ENCODE measurements at regions not wholly inside any gene's neighbourhood (a gene's known extent, or its start where the extent isn't known, plus 50 kb on each side); places are given as distances from the start of the nearest gene placed in this dataset.
"Not testable (repeated sequence)": the region's sequence is repeated elsewhere in the genome, so short reads cannot be mapped to it uniquely, and the experiment has no call there.

DNA sequence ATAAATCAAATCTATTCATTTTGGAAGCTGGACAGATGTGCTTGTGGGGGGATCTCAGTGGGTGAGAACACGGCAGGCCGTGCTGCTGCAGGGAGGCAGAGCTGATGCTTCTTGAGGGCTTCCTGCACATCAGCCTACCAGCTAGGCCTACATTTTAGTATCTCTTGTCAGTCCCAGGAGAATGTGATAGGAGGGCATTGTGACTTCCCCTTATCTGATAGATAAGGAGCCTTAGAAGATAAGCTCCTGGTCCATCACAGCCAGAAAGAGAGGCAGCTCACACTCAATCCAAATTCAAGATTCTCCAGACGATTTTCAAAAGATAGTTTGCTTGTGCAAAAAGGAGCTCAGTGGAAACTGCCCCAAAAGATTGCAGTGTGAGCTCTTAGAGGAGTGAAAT, 89.0 kb downstream of the SHANK2 start:
- Histone ChIP-seq H3K9me3 (no peaks in the 10 kb centered on the region), H3K36me3 (ENCODE audit: insufficient read depth in 1 of 2, low read depth in 1 of 2) (no peaks in the 10 kb centered on the region), H3K4me3 (no peak overlapping the region), H3K27ac (no peak overlapping the region), H3K4me1 (no peaks in the 10 kb centered on the region), H3K27me3 (ENCODE audit: insufficient read depth in 3 of 3, low read length in 2 of 3) (no peaks in the 10 kb centered on the region)
- WGBS, 3 donors, result 56 to 79% (median 77%) methylated on average over 3 of the region's 3 CpGs
- TF ChIP-seq, protein P1, sequence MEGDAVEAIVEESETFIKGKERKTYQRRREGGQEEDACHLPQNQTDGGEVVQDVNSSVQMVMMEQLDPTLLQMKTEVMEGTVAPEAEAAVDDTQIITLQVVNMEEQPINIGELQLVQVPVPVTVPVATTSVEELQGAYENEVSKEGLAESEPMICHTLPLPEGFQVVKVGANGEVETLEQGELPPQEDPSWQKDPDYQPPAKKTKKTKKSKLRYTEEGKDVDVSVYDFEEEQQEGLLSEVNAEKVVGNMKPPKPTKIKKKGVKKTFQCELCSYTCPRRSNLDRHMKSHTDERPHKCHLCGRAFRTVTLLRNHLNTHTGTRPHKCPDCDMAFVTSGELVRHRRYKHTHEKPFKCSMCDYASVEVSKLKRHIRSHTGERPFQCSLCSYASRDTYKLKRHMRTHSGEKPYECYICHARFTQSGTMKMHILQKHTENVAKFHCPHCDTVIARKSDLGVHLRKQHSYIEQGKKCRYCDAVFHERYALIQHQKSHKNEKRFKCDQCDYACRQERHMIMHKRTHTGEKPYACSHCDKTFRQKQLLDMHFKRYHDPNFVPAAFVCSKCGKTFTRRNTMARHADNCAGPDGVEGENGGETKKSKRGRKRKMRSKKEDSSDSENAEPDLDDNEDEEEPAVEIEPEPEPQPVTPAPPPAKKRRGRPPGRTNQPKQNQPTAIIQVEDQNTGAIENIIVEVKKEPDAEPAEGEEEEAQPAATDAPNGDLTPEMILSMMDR (IDR thresholded peaks at IDR 0.05), result no peak
- DNase-seq (no peak), ATAC-seq (no peak)
- intact Hi-C loops (cut with DNase I), result no loop called here

GRCh38 chr11:71158936-71159335, 93.4 kb downstream of the SHANK2 start:
- DNase-seq, result no peak
- WGBS, 3 donors, result 74 to 82% (median 79%) methylated on average over 4 of the region's 4 CpGs
- TF ChIP-seq, protein P1 (IDR thresholded peaks at IDR 0.05), result no peak

GRCh38 chr11:71157676-71158075, 94.7 kb downstream of the SHANK2 start:
- DNase-seq; H3K27me3 ChIP-seq (ENCODE audit: insufficient read depth in 3 of 3, low read length in 2 of 3); ATAC-seq; H3K9me3 ChIP-seq; H3K36me3 ChIP-seq (ENCODE audit: insufficient read depth in 1 of 2, low read depth in 1 of 2); H3K4me3 ChIP-seq; H3K27ac ChIP-seq; H3K4me1 ChIP-seq; intact Hi-C loops (cut with DNase I): not testable (repeated sequence)
- 84 to 93% (median 87%) methylated on average over 5 of the region's 5 CpGs for WGBS, 3 donors

More at GRCh38 chr11:71158936-71159335, 93.4 kb downstream of the SHANK2 start:
- H3K36me3 ChIP-seq (ENCODE audit: insufficient read depth in 1 of 2, low read depth in 1 of 2), result no peaks in the 10 kb centered on the region
- ATAC-seq, result no peak
- H3K4me3 ChIP-seq, result no peak overlapping the region
- no peaks in the 10 kb centered on the region for H3K27me3 ChIP-seq (ENCODE audit: insufficient read depth in 3 of 3, low read length in 2 of 3)
- no peaks in the 10 kb centered on the region for H3K4me1 ChIP-seq
- intact Hi-C loops (cut with DNase I), result no loop called here
- no peaks in the 10 kb centered on the region for H3K9me3 ChIP-seq
- no peak overlapping the region for H3K27ac ChIP-seq

DNA sequence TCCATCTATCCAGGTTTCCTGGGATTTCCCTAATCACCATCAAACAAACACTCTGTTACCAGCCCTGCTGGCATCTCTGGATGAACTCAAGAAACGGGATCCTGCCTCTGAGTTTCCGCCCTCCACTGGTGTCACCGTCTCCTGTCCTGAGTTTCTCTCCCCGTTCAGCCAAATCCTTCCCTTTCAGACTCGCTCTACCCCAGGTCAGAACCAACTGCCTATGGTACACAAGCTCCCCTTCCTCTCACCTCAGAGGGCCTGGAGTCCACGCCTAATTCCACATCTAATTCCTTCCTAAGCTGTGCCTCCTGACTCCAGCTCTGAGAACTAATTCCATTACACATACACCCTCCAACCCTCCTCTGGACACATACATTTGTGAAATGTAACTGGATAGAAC, 96.1 kb downstream of the SHANK2 start:
- DNase-seq (no peak), ATAC-seq (no peak)
- H3K4me1 ChIP-seq, result no peaks in the 10 kb centered on the region
- no peak overlapping the region for H3K4me3 ChIP-seq
- no peaks in the 10 kb centered on the region for H3K36me3 ChIP-seq (ENCODE audit: insufficient read depth in 1 of 2, low read depth in 1 of 2)
- TF ChIP-seq, protein P1 (IDR thresholded peaks at IDR 0.05), result no peak
- WGBS, 3 donors, result 71 to 76% (median 73%) methylated on average over 6 of the region's 6 CpGs
- H3K9me3 ChIP-seq, result no peaks in the 10 kb centered on the region
- intact Hi-C loops (cut with DNase I), result no loop called here
- no peak overlapping the region for H3K27ac ChIP-seq
- H3K27me3 ChIP-seq (ENCODE audit: insufficient read depth in 3 of 3, low read length in 2 of 3), result peaks cover 0 to 8% (median 2%) of the 10 kb centered on the region in 3 donors

DNA sequence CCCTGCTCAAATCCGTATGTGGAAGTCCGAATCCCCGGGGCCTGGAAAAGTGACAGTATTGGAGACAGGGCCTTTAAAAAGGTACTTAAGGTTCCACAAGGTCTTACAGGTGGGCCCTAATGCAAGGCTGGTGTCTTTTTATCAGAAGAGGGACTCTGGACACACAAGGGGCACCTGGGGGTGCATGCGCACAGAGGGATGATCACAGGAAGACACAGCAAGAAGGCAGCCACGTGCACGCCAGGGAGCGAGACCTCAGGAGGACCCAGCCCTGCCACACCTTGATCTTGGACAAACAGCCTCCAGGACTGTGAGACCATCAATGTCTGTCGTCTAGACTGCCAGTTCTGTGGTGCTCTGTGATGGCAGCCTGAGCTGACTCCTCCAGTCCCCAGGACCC, 96.5 kb downstream of the SHANK2 start:
- WGBS, 3 donors, result 84 to 89% (median 86%) methylated on average over 8 of the region's 8 CpGs
- Histone ChIP-seq H3K4me1 (no peaks in the 10 kb centered on the region), H3K36me3 (ENCODE audit: insufficient read depth in 1 of 2, low read depth in 1 of 2) (no peaks in the 10 kb centered on the region), H3K27me3 (ENCODE audit: insufficient read depth in 3 of 3, low read length in 2 of 3) (peaks cover 0 to 8% (median 2%) of the 10 kb centered on the region in 3 donors), H3K27ac (no peak overlapping the region), H3K9me3 (no peaks in the 10 kb centered on the region), H3K4me3 (no peak overlapping the region)
- no peak for ATAC-seq
- intact Hi-C loops (cut with DNase I), result no loop called here
- DNase-seq, result no peak
- TF ChIP-seq, protein P1 (IDR thresholded peaks at IDR 0.05), result no peak
